H7 (cell line): ENCODE measurements at regions not wholly inside any gene's neighbourhood (a gene's known extent, or its start where the extent isn't known, plus 50 kb on each side); places are given as distances from the start of the nearest gene placed in this dataset.

ENCODE experiments used
- DNase-seq: peaks from one replicate; pipeline ENCODE4 v3.0.0; 2012
- H3K27me3 ChIP-seq: 2 replicates; pipeline ENCODE4 v1.6.0; 2011; ENCODE audit warnings: mild to moderate bottlenecking, low read length; ENCODE audit not compliant: control insufficient read depth, insufficient read depth
- H3K36me3 ChIP-seq: replicated peaks from 2 replicates; pipeline ENCODE4 v1.5.1; 2011; ENCODE audit warnings: low read length; ENCODE audit not compliant: control insufficient read depth, insufficient read depth
- H3K4me3 ChIP-seq: 2 replicates; pipeline ENCODE4 v1.5.1; 2011; ENCODE audit warnings: low read depth, mild to moderate bottlenecking, control low read depth, low read length, moderate library complexity; ENCODE audit not compliant: insufficient read depth

GRCh38 chr7:94088560-94088959, 84.4 kb upstream of the BET1 start:
- DNase-seq, result no peak
- no peak overlapping the region for H3K4me3 ChIP-seq
- no peaks in the 10 kb centered on the region for H3K27me3 ChIP-seq
- no peaks in the 10 kb centered on the region for H3K36me3 ChIP-seq

GRCh38 chr7:94089806-94090205, 85.7 kb upstream of the BET1 start:
- Histone ChIP-seq H3K4me3 (no peak overlapping the region), H3K36me3 (no peaks in the 10 kb centered on the region), H3K27me3 (no peaks in the 10 kb centered on the region)
- no peak for DNase-seq

- Histone ChIP-seq H3K4me3 (no peak overlapping the region), H3K36me3 (no peaks in the 10 kb centered on the region), H3K27me3 (no peaks in the 10 kb centered on the region)
- DNase-seq, result no peak
Observed at GRCh38 chr7:94092980-94093379, 88.8 kb upstream of the BET1 start.

- no peak for DNase-seq
- Histone ChIP-seq H3K36me3 (no peaks in the 10 kb centered on the region), H3K27me3 (no peaks in the 10 kb centered on the region), H3K4me3 (no peak overlapping the region)
Observed at GRCh38 chr7:94094298-94094697, 90.1 kb upstream of the BET1 start.

- no peaks in the 10 kb centered on the region for H3K27me3 ChIP-seq
- H3K36me3 ChIP-seq, result no peaks in the 10 kb centered on the region
- H3K4me3 ChIP-seq, result no peak overlapping the region
- DNase-seq, result no peak
Observed at GRCh38 chr7:94095316-94096009, 91.3 kb upstream of the BET1 start.

GRCh38 chr7:94099679-94100078, 95.5 kb upstream of the BET1 start:
- no peak for DNase-seq
- H3K27me3 ChIP-seq, result no peaks in the 10 kb centered on the region

GRCh38 chr7:94100723-94101345, 96.7 kb upstream of the BET1 start:
- Histone ChIP-seq H3K36me3 (no peaks in the 10 kb centered on the region), H3K4me3 (no peak overlapping the region), H3K27me3 (no peaks in the 10 kb centered on the region)
- DNase-seq, result no peak

More at GRCh38 chr7:94099679-94100078, 95.5 kb upstream of the BET1 start:
- Histone ChIP-seq H3K36me3 (no peaks in the 10 kb centered on the region), H3K4me3 (no peak overlapping the region)

GRCh38 chr7:94104301-94104700, 100.1 kb upstream of the BET1 start:
- Histone ChIP-seq H3K27me3 (no peaks in the 10 kb centered on the region), H3K4me3 (no peak overlapping the region), H3K36me3 (no peaks in the 10 kb centered on the region)
- no peak for DNase-seq

- no peak overlapping the region for H3K4me3 ChIP-seq
- no peak for DNase-seq
- no peaks in the 10 kb centered on the region for H3K27me3 ChIP-seq
- no peaks in the 10 kb centered on the region for H3K36me3 ChIP-seq
Observed at GRCh38 chr7:94109556-94109955, 105.4 kb upstream of the BET1 start.

GRCh38 chr7:94111009-94111408, 106.9 kb upstream of the BET1 start:
- DNase-seq, result no peak
- no peaks in the 10 kb centered on the region for H3K36me3 ChIP-seq
- H3K4me3 ChIP-seq, result no peak overlapping the region
- no peaks in the 10 kb centered on the region for H3K27me3 ChIP-seq

GRCh38 chr7:94115316-94115715, 111.2 kb upstream of the BET1 start:
- no peaks in the 10 kb centered on the region for H3K27me3 ChIP-seq
- no peak overlapping the region for H3K4me3 ChIP-seq
- no peaks in the 10 kb centered on the region for H3K36me3 ChIP-seq
- no peak for DNase-seq

- Histone ChIP-seq H3K27me3 (no peaks in the 10 kb centered on the region), H3K36me3 (no peaks in the 10 kb centered on the region), H3K4me3 (no peak overlapping the region)
- no peak for DNase-seq
Observed at GRCh38 chr7:94123136-94123535, 119.0 kb upstream of the BET1 start.

- DNase-seq, result no peak
- H3K36me3 ChIP-seq, result no peaks in the 10 kb centered on the region
- no peak overlapping the region for H3K4me3 ChIP-seq
- no peaks in the 10 kb centered on the region for H3K27me3 ChIP-seq
Observed at GRCh38 chr7:94127026-94127425, 122.9 kb upstream of the BET1 start.

GRCh38 chr7:94128072-94128471, 123.9 kb upstream of the BET1 start:
- no peak for DNase-seq
- H3K27me3 ChIP-seq, result no peaks in the 10 kb centered on the region
- H3K36me3 ChIP-seq, result no peaks in the 10 kb centered on the region
- no peak overlapping the region for H3K4me3 ChIP-seq

GRCh38 chr7:94129443-94130140, 125.4 kb upstream of the BET1 start:
- DNase-seq, result no peak
- no peak overlapping the region for H3K4me3 ChIP-seq
- no peaks in the 10 kb centered on the region for H3K36me3 ChIP-seq
- H3K27me3 ChIP-seq, result no peaks in the 10 kb centered on the region
